Thyroid gland (tissue), 4 donors: ENCODE measurements at regions not wholly inside any gene's neighbourhood (a gene's known extent, or its start where the extent isn't known, plus 50 kb on each side); places are given as distances from the start of the nearest gene placed in this dataset.

Experiments
- DNase-seq, 2 donors: peaks; one replicate each; pipeline ENCODE4 v3.0.0-alpha.2; 2019
- H3K27ac ChIP-seq, 3 donors: fragments of 200-600 bp; sonication (generic); 1 replicate in 2 of 3; 2 replicates in 1 of 3; pipeline ENCODE4 v1.5.1; 2016 to 2019; ENCODE audit warnings: mild to moderate bottlenecking in 1 of 3, moderate library complexity in 1 of 3
- H3K27me3 ChIP-seq: fragments of 200-600 bp; sonication (generic); one replicate; pipeline ENCODE4 v1.5.1; 2019
- H3K36me3 ChIP-seq, 2 donors: fragments of 200-600 bp; sonication (generic); one replicate each; pipeline ENCODE4 v1.5.1; 2016 to 2019
- H3K4me1 ChIP-seq, 2 donors: fragments of 200-600 bp; sonication (generic); one replicate each; pipeline ENCODE4 v1.5.1; 2017 to 2019
- H3K4me3 ChIP-seq, 3 donors: fragments of 200-600 bp; sonication (generic); replicated peaks in 1 of 3; 1 replicate in 2 of 3; 2 replicates in 1 of 3; pipeline ENCODE4 v1.5.1; 2016; ENCODE audit warnings: mild to moderate bottlenecking in 1 of 3
- H3K9me3 ChIP-seq: fragments of 200-600 bp; sonication (generic); one replicate; pipeline ENCODE4 v1.5.1; 2017
- POLR2A ChIP-seq, 2 donors: fragments of 450-650 bp; IDR thresholded peaks; one replicate each; pipeline ENCODE4 v1.6.1; 2017; ENCODE audit warnings: antibody characterized with exemption in 2 of 2, mild to moderate bottlenecking in 2 of 2, moderate library complexity in 1 of 2
- WGBS, 2 donors: methylation state at CpG; one replicate each; pipeline ENCODE4 v1.1.5; 2017; 5-methylcytosine and 5-hydroxymethylcytosine counted together
- intact Hi-C: fragments of 100-400 bp; cut with DNase I; formaldehyde crosslinking; loops from one replicate; pipeline ENCODE4 v1.15.1; 2023
- TF ChIP-seq, protein P1 (sequence below), 6 experiments: fragments of 200-600 bp in 3 of 6; fragments of 450-650 bp in 3 of 6; sonication (generic) in 3 of 6; IDR thresholded peaks; one replicate each; pipeline ENCODE4 v1.5.1; 2016 to 2019; ENCODE audit warnings: antibody characterized with exemption in 6 of 6, mild to moderate bottlenecking in 2 of 6, inconsistent platforms in 1 of 6, moderate library complexity in 1 of 6

DNA sequence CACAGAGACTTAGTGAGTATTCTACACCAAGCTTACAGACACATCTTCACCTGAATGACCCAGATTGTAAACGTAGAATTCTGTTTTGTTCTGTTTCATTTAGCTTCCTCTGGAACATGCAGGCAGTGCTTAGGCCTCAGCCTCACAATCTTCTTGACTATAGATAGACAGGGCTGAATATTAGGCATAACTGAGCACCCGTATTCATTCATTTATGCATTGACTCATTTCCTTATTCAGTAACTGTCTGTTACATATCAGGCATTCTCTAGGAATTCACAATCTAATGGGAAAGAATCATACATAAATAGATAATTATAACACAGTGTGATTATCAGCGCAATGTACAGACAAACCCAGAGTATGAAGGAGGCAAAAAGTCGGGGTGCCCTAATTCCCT lies 124.9 kb upstream of the ETAA1 start:
- Histone ChIP-seq H3K27me3 (no peaks in the 10 kb centered on the region), H3K9me3 (no peaks in the 10 kb centered on the region), H3K4me1 (no peaks in the 10 kb centered on the region), H3K4me3 (no peak overlapping the region), H3K27ac (no peak overlapping the region), H3K36me3 (no peaks in the 10 kb centered on the region)
- intact Hi-C loops, result no loop called here
- DNase-seq, result no peak
- TF ChIP-seq, protein P1, sequence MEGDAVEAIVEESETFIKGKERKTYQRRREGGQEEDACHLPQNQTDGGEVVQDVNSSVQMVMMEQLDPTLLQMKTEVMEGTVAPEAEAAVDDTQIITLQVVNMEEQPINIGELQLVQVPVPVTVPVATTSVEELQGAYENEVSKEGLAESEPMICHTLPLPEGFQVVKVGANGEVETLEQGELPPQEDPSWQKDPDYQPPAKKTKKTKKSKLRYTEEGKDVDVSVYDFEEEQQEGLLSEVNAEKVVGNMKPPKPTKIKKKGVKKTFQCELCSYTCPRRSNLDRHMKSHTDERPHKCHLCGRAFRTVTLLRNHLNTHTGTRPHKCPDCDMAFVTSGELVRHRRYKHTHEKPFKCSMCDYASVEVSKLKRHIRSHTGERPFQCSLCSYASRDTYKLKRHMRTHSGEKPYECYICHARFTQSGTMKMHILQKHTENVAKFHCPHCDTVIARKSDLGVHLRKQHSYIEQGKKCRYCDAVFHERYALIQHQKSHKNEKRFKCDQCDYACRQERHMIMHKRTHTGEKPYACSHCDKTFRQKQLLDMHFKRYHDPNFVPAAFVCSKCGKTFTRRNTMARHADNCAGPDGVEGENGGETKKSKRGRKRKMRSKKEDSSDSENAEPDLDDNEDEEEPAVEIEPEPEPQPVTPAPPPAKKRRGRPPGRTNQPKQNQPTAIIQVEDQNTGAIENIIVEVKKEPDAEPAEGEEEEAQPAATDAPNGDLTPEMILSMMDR (IDR thresholded peaks at IDR 0.05), result no peak
- no peak for TF ChIP-seq POLR2A (IDR thresholded peaks at IDR 0.05)
- WGBS, 2 donors, result 87 to 89% methylated on average over 4 of the region's 4 CpGs

DNA sequence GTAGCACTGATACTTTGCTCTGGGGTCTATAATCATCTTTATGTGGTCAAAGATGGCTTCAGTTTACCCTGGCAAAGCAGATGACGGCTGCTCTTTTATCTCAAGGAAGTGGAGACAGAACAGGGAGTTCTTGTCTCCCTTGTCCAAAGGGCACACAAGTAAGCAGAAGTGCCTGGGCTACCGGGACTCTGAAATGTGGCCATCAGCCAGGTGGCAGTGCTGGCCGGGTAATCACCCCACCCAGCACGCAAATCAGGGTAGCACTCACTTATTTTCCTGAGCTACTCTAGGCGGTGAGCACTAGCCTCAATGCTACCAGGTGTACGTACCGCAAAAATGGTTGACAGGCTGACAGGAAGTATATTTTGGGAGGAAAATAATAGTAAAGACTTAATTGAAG lies 119.7 kb upstream of the ETAA1 start:
- 80 to 85% methylated on average over 7 of the region's 7 CpGs for WGBS, 2 donors
- no peaks in the 10 kb centered on the region for H3K9me3 ChIP-seq
- H3K27me3 ChIP-seq, result no peaks in the 10 kb centered on the region
- TF ChIP-seq, protein P1 (IDR thresholded peaks at IDR 0.05), result no peak
- TF ChIP-seq POLR2A (IDR thresholded peaks at IDR 0.05), result no peak
- no peaks in the 10 kb centered on the region for H3K36me3 ChIP-seq
- H3K27ac ChIP-seq, result no peak overlapping the region
- H3K4me3 ChIP-seq, result no peak overlapping the region
- H3K4me1 ChIP-seq, result no peaks in the 10 kb centered on the region
- no peak for DNase-seq
- intact Hi-C loops, result no loop called here

DNA sequence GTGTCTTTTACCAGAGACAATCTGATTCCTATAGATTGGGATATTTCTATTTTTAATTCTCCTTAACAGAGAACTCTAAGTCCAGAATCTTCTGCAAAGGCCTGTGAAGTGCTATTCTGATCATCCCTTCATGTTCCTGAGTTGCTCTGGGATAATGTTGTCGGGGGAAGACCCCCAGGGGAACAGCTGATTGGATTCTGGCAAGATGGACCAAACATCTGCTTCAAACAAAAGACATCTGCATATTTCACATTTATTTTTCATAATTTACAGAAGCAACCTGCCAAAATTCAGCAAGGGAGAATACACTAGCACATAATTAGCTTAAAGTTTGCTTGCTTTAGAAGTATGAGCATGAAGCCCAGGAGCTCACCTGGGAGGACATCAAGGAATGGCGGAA lies 116.0 kb upstream of the ETAA1 start:
- 86 to 92% methylated on average over 2 of the region's 2 CpGs for WGBS, 2 donors
- H3K9me3 ChIP-seq, result no peaks in the 10 kb centered on the region
- no peak for DNase-seq
- H3K27ac ChIP-seq, result no peak overlapping the region
- intact Hi-C loops, result no loop called here
- TF ChIP-seq, protein P1 (IDR thresholded peaks at IDR 0.05), result no peak
- TF ChIP-seq POLR2A (IDR thresholded peaks at IDR 0.05), result no peak
- no peaks in the 10 kb centered on the region for H3K36me3 ChIP-seq
- no peak overlapping the region for H3K4me3 ChIP-seq
- H3K27me3 ChIP-seq, result no peaks in the 10 kb centered on the region
- no peaks in the 10 kb centered on the region for H3K4me1 ChIP-seq

DNA sequence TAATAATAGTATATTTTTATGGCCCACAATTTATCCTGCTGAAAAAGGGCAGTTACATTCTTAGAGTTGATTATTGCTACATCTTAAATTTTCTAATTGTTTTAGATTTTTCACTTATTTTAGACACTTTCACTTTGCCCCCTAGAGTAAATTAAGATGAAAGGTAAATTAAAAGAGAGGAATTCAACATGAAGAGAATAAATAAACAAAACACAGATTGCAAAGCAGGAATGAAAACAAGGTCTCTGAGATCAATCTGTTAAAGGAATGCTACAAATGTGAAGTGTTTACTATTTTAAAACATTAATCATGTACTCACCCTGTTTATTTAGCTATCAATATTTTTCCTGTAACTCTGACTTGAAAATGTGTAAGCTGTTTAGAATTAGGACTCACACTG lies 113.5 kb upstream of the ETAA1 start:
- Histone ChIP-seq H3K27ac (no peak overlapping the region), H3K4me1 (no peaks in the 10 kb centered on the region), H3K27me3 (no peaks in the 10 kb centered on the region), H3K9me3 (no peaks in the 10 kb centered on the region), H3K36me3 (no peaks in the 10 kb centered on the region), H3K4me3 (no peak overlapping the region)
- intact Hi-C loops, result no loop called here
- TF ChIP-seq POLR2A (IDR thresholded peaks at IDR 0.05), result no peak
- TF ChIP-seq, protein P1 (IDR thresholded peaks at IDR 0.05), result no peak
- DNase-seq, result no peak

DNA sequence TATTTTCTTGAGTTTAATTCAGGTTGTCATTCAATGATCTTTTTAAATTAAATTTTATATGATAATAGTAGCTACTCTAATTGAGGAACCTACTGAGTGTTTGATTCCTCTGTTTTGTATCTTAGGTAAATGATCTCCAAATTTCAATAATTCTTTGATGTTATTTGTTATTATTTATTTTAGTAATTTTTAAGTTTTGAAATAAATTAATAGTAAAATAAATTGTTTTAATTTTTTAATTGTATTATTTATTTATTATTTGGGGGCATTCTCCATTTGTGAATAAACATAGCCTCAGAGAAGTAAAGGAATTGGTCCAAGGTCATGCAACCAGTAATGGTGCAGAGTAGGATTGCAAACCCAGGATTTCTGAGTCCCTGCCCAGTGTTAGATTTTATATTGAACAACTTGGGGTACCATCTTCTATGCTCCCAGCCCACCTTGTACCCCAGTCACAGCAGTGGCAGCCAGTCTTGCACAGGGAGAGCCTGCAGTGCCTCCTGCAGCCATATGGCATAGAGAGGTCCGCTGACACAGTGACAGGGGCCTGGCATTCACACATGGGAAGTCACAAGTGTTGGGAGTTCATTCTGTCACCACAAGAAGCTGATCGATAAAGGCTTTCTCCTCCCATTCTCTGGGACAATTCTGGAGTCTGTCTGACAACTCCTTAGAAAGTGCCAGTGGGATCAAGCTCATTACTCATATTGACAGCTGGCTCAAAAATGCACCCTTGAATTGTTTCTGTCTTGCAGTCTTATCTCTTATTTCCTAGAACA lies 110.0 kb upstream of the ETAA1 start:
- no peak overlapping the region for H3K27ac ChIP-seq
- 69 to 77% methylated on average over 1 to 2 of the region's 2 CpGs for WGBS, 2 donors
- H3K4me1 ChIP-seq, result no peaks in the 10 kb centered on the region
- DNase-seq, result no peak
- no peaks in the 10 kb centered on the region for H3K27me3 ChIP-seq
- no peaks in the 10 kb centered on the region for H3K36me3 ChIP-seq
- intact Hi-C loops, result no loop called here
- no peak overlapping the region for H3K4me3 ChIP-seq
- H3K9me3 ChIP-seq, result no peaks in the 10 kb centered on the region
- no peak for TF ChIP-seq POLR2A (IDR thresholded peaks at IDR 0.05)
- TF ChIP-seq, protein P1 (IDR thresholded peaks at IDR 0.05), result no peak
